A673 (cell line): ENCODE measurements at regions not wholly inside any gene's neighbourhood (a gene's known extent, or its start where the extent isn't known, plus 50 kb on each side); places are given as distances from the start of the nearest gene placed in this dataset.

Source experiments
- BruUV-seq: library from RNA; stranded (reverse); fragments of 400-500 nt; replicated peaks from 2 replicates; lab custom pipeline; 2021; lab: Mats Ljungman, UMichigan
- CTCF ChIA-PET: fragments of 300-600 bp; sonication (Branson Sonifier 250); formaldehyde crosslinking; loops from one replicate; lab custom pipeline; 2022; ENCODE audit warnings: antibody characterized with exemption; lab: Charles Lee
- POLR2A ChIA-PET: fragments of 300-600 bp; sonication (Branson Sonifier 250); formaldehyde crosslinking; loops from one replicate; lab custom pipeline; 2022; ENCODE audit warnings: antibody characterized with exemption; ENCODE audit not compliant: low non-redundant PET; lab: Charles Lee
- DNase-seq: peaks from one replicate; pipeline ENCODE4 v3.0.0-alpha.2; 2015; ENCODE audit warnings: low spot score
- H3K27ac ChIP-seq: fragments of 200-600 bp; sonication (generic); 2 replicates; pipeline ENCODE4 v1.5.1; 2016; ENCODE audit warnings: mixed run types, low read depth, mild to moderate bottlenecking, mixed read lengths, antibody characterized with exemption, low read length; ENCODE audit not compliant: poor library complexity, severe bottlenecking
- H3K27me3 ChIP-seq: fragments of 200-600 bp; sonication (generic); replicated peaks from 2 replicates; pipeline ENCODE4 v1.6.1; 2017; ENCODE audit warnings: mixed run types, low read depth, mild to moderate bottlenecking, mixed read lengths, antibody characterized with exemption, low read length; ENCODE audit not compliant: insufficient read depth, poor library complexity
- H3K36me3 ChIP-seq: fragments of 200-600 bp; sonication (generic); 2 replicates; pipeline ENCODE4 v1.6.1; 2016; ENCODE audit warnings: mixed run types, mild to moderate bottlenecking, mixed read lengths, antibody characterized with exemption, low read length; ENCODE audit not compliant: insufficient read depth, poor library complexity, severe bottlenecking
- H3K4me1 ChIP-seq: fragments of 200-600 bp; sonication (generic); 2 replicates; pipeline ENCODE4 v1.6.1; 2017; ENCODE audit warnings: mixed run types, mild to moderate bottlenecking, mixed read lengths, antibody characterized with exemption, low read length; ENCODE audit not compliant: insufficient read depth, poor library complexity, severe bottlenecking
- H3K4me3 ChIP-seq: fragments of 200-600 bp; sonication (generic); 2 replicates; pipeline ENCODE4 v1.5.1; 2016; ENCODE audit warnings: low read depth, mixed run types, mild to moderate bottlenecking, mixed read lengths, low read length; ENCODE audit not compliant: poor library complexity, severe bottlenecking
- H3K9me3 ChIP-seq: fragments of 200-600 bp; sonication (generic); 2 replicates; pipeline ENCODE4 v1.6.1; 2016; ENCODE audit warnings: mixed run types, low read depth, mild to moderate bottlenecking, mixed read lengths, antibody characterized with exemption, low read length; ENCODE audit not compliant: poor library complexity, severe bottlenecking
- EZH2 ChIP-seq: fragments of 200-600 bp; sonication (generic); IDR thresholded peaks from 2 replicates; pipeline ENCODE4 v1.6.1; 2017; ENCODE audit warnings: borderline replicate concordance, low read depth, mild to moderate bottlenecking, mixed read lengths, antibody characterized with exemption, low read length; ENCODE audit not compliant: poor library complexity, severe bottlenecking
- intact Hi-C: fragments of 100-400 bp; cut with micrococcal nuclease; formaldehyde crosslinking; loops from one replicate; pipeline ENCODE4 v1.10.0; 2022; ENCODE audit not compliant: unreplicated experiment
- TF ChIP-seq, protein P1 (sequence below): fragments of 300-800, 200-600 bp; sonication (generic); conservative IDR thresholded peaks from 2 replicates; pipeline ENCODE4 v1.5.1; 2017; ENCODE audit warnings: low read depth, mild to moderate bottlenecking, antibody characterized with exemption, low read length, moderate library complexity, mixed read lengths

DNA sequence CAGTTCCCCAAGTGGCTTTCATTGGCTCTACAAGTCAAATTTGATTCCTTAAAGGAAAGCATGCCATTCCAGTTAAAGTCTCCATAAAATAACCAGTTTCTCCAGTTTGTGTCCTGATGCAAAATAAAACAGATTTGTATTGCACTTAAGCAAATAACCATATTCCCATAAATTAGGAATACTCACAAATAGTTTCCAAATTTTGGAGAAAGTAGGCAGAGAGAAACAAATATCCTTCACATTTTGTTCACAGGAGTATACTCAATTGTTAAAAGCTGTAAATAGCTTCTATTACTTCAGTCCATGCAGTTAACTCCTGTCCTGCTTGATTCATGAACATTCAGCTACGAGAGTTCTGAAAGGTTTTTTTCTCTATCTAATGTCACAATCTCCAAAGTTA lies 281.4 kb upstream of the RGS17 start:
- peaks cover 4% of the 10 kb centered on the region for H3K9me3 ChIP-seq
- H3K27ac ChIP-seq = no peak overlapping the region
- H3K4me1 ChIP-seq = no peaks in the 10 kb centered on the region
- no peak for DNase-seq
- no peaks in the 10 kb centered on the region for H3K27me3 ChIP-seq
- TF ChIP-seq, protein P1, sequence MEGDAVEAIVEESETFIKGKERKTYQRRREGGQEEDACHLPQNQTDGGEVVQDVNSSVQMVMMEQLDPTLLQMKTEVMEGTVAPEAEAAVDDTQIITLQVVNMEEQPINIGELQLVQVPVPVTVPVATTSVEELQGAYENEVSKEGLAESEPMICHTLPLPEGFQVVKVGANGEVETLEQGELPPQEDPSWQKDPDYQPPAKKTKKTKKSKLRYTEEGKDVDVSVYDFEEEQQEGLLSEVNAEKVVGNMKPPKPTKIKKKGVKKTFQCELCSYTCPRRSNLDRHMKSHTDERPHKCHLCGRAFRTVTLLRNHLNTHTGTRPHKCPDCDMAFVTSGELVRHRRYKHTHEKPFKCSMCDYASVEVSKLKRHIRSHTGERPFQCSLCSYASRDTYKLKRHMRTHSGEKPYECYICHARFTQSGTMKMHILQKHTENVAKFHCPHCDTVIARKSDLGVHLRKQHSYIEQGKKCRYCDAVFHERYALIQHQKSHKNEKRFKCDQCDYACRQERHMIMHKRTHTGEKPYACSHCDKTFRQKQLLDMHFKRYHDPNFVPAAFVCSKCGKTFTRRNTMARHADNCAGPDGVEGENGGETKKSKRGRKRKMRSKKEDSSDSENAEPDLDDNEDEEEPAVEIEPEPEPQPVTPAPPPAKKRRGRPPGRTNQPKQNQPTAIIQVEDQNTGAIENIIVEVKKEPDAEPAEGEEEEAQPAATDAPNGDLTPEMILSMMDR = no peak
- TF ChIP-seq EZH2 = no peak
- no peak overlapping the region for H3K4me3 ChIP-seq
- ChIA-PET CTCF (no interaction called here), POLR2A (no interaction called here)
- H3K36me3 ChIP-seq = no peaks in the 10 kb centered on the region
- no TSS peak for BruUV-seq
- intact Hi-C loops = no loop called here

- DNase-seq = no peak
- ChIA-PET POLR2A (no interaction called here), CTCF (no interaction called here)
- TF ChIP-seq, protein P1 = no peak
- no peak for TF ChIP-seq EZH2
- no TSS peak for BruUV-seq
- Histone ChIP-seq H3K27me3 (no peaks in the 10 kb centered on the region), H3K4me1 (no peaks in the 10 kb centered on the region), H3K36me3 (no peaks in the 10 kb centered on the region), H3K4me3 (no peak overlapping the region), H3K9me3 (peaks cover 4% of the 10 kb centered on the region), H3K27ac (no peak overlapping the region)
- intact Hi-C loops = no loop called here
Measured at GRCh38 chr6:153411070-153411648, 280.1 kb upstream of the RGS17 start.

DNA sequence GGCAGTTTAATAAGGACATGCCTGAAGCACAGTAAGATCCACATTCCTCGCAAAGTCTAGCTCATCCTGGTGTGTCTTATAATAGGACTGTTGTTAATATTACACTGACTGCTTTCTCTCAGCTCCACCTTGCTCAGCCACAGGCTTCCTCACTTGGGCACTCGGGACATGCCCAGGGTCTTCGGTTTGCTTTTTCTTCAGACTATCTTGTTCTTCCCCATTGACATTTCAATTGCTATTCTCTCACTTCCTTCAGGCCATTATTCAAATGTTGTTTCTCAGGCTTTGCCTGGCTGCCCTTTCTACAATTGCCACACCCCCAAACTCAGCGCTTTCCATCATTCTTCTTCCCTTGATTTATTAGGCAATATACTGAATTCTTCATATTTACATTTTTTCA lies 274.8 kb upstream of the RGS17 start:
- H3K27me3 ChIP-seq = no peaks in the 10 kb centered on the region
- H3K27ac ChIP-seq = no peak overlapping the region
- CTCF ChIA-PET = no interaction called here
- H3K9me3 ChIP-seq = no peaks in the 10 kb centered on the region
- no peak for TF ChIP-seq EZH2
- TF ChIP-seq, protein P1 = no peak
- intact Hi-C loops = no loop called here
- H3K4me3 ChIP-seq = no peak overlapping the region
- no TSS peak for BruUV-seq
- POLR2A ChIA-PET = no interaction called here
- no peaks in the 10 kb centered on the region for H3K4me1 ChIP-seq
- H3K36me3 ChIP-seq = no peaks in the 10 kb centered on the region
- DNase-seq = no peak
